ENCODE measurements at regions not wholly inside any gene's neighbourhood (a gene's known extent, or its start where the extent isn't known, plus 50 kb on each side); places are given as distances from the start of the nearest gene placed in this dataset.

GRCh38 chr4:42267724-42268123, 115.3 kb upstream of the BEND4 start:
- no peak for TF ChIP-seq ZNF138 (CRISPR knock-in tag; conservative IDR thresholded peaks at IDR 0.05)
- TF ChIP-seq NR3C1 (CRISPR knock-in tag; conservative IDR thresholded peaks at IDR 0.05; ENCODE audit: low read depth), result no peak
- TF ChIP-seq CTCF (IDR thresholded peaks at IDR 0.05), result no peak
- TF ChIP-seq, protein P1, sequence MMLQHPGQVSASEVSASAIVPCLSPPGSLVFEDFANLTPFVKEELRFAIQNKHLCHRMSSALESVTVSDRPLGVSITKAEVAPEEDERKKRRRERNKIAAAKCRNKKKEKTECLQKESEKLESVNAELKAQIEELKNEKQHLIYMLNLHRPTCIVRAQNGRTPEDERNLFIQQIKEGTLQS (CRISPR knock-in tag; conservative IDR thresholded peaks at IDR 0.05), result no peak
- TF ChIP-seq ZNF121 (CRISPR knock-in tag; IDR thresholded peaks at IDR 0.05), result no peak
- TF ChIP-seq NFYB (CRISPR knock-in tag; conservative IDR thresholded peaks at IDR 0.05; ENCODE audit: low read depth), result no peak
- no peak for TF ChIP-seq JUN (CRISPR knock-in tag; IDR thresholded peaks at IDR 0.05)
- TF ChIP-seq PRDM15 (CRISPR knock-in tag; IDR thresholded peaks at IDR 0.05), result no peak
- TF ChIP-seq STAT6 (CRISPR knock-in tag; conservative IDR thresholded peaks at IDR 0.05; ENCODE audit: low read depth), result no peak
- no peak for TF ChIP-seq TCF7 (CRISPR knock-in tag; IDR thresholded peaks at IDR 0.05; ENCODE audit: low read depth)
- TF ChIP-seq, protein P2, sequence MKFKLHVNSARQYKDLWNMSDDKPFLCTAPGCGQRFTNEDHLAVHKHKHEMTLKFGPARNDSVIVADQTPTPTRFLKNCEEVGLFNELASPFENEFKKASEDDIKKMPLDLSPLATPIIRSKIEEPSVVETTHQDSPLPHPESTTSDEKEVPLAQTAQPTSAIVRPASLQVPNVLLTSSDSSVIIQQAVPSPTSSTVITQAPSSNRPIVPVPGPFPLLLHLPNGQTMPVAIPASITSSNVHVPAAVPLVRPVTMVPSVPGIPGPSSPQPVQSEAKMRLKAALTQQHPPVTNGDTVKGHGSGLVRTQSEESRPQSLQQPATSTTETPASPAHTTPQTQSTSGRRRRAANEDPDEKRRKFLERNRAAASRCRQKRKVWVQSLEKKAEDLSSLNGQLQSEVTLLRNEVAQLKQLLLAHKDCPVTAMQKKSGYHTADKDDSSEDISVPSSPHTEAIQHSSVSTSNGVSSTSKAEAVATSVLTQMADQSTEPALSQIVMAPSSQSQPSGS (CRISPR knock-in tag; IDR thresholded peaks at IDR 0.05; ENCODE audit: borderline replicate concordance, low read depth), result no peak

All from WTC11 (cell line).